ENCODE measurements at regions not wholly inside any gene's neighbourhood (a gene's known extent, or its start where the extent isn't known, plus 50 kb on each side); places are given as distances from the start of the nearest gene placed in this dataset.

- ATAC-seq: no peak
Observed at GRCh38 chr5:3364433-3364832, 231.2 kb upstream of the IRX1 start.

GRCh38 chr5:3362606-3362910, 233.1 kb upstream of the IRX1 start:
- 4% methylated on average over 2 of the region's 2 CpGs for WGBS (ENCODE audit: missing lambda C conversion rate)
- DNase-seq (ENCODE audit: low read depth in 1 of 2, low spot score in 1 of 2): no peak

More at GRCh38 chr5:3364433-3364832, 231.2 kb upstream of the IRX1 start:
- H3K9me3 ChIP-seq: no peaks in the 10 kb centered on the region
- FAIRE-seq (no peak), DNase-seq (ENCODE audit: low read depth in 1 of 2, low spot score in 1 of 2) (no peak)
- peak; percentile 3 for TF ChIP-seq MAFK (IDR thresholded peaks at IDR 0.05; ENCODE audit: partially characterized antibody)
- TF ChIP-seq NFE2L2 (conservative IDR thresholded peaks at IDR 0.05; ENCODE audit: low read length): no peak
- no peaks in the 10 kb centered on the region for H3K4me1 ChIP-seq
- H3K27ac ChIP-seq: no peak overlapping the region
- POLR2A ChIA-PET: no interaction called here
- H3K4me3 ChIP-seq: no peak overlapping the region
- WGBS (ENCODE audit: missing lambda C conversion rate): 6% methylated on average over 4 of the region's 4 CpGs
- H3K4me2 ChIP-seq: no peak overlapping the region
- CTCF ChIA-PET: no interaction called here

More at GRCh38 chr5:3362606-3362910, 233.1 kb upstream of the IRX1 start:
- ChIA-PET CTCF (no interaction called here), POLR2A (no interaction called here)
- Histone ChIP-seq H3K4me3 (no peak overlapping the region), H3K4me1 (no peaks in the 10 kb centered on the region), H3K9me3 (no peaks in the 10 kb centered on the region), H3K4me2 (no peak overlapping the region), H3K27ac (no peak overlapping the region)
- ATAC-seq: no peak
- TF ChIP-seq JUNB (IDR thresholded peaks at IDR 0.05) (no peak), HMGXB4 (CRISPR knock-in tag; IDR thresholded peaks at IDR 0.05; ENCODE audit: borderline replicate concordance) (no peak), ATOH8 (CRISPR knock-in tag; IDR thresholded peaks at IDR 0.05; ENCODE audit: low read depth) (no peak), PBX3 (IDR thresholded peaks at IDR 0.05) (no peak), USF2 (IDR thresholded peaks at IDR 0.05) (no peak), MAX (IDR thresholded peaks at IDR 0.05) (no peak), CBX2 (IDR thresholded peaks at IDR 0.05; ENCODE audit: borderline replicate concordance, low read depth) (no peak), RAD21 (conservative IDR thresholded peaks at IDR 0.05 in 1 of 2, IDR thresholded peaks at IDR 0.05 in 1 of 2) (no peak), CHD2 (IDR thresholded peaks at IDR 0.05; ENCODE audit: low read length, partially characterized antibody) (no peak), E2F6 (IDR thresholded peaks at IDR 0.05; ENCODE audit: borderline replicate concordance, low read depth) (no peak), ZSCAN20 (CRISPR knock-in tag; IDR thresholded peaks at IDR 0.05) (no peak), MAFK (IDR thresholded peaks at IDR 0.05; ENCODE audit: partially characterized antibody) (no peak), BHLHE40 (IDR thresholded peaks at IDR 0.05; ENCODE audit: low read depth, low read length) (no peak), CTCF (IDR thresholded peaks at IDR 0.05) (no peak), NFE2L2 (conservative IDR thresholded peaks at IDR 0.05; ENCODE audit: low read length) (no peak), RARB (CRISPR knock-in tag; IDR thresholded peaks at IDR 0.05) (no peak), HDAC2 (IDR thresholded peaks at IDR 0.05) (no peak), ZC3H11A (IDR thresholded peaks at IDR 0.05) (no peak), ZFP36 (IDR thresholded peaks at IDR 0.05; ENCODE audit: borderline replicate concordance, partially characterized antibody) (no peak)
- FAIRE-seq: no peak

All from A549 (cell line).